ENCODE measurements at regions not wholly inside any gene's neighbourhood (a gene's known extent, or its start where the extent isn't known, plus 50 kb on each side); places are given as distances from the start of the nearest gene placed in this dataset.

DNA sequence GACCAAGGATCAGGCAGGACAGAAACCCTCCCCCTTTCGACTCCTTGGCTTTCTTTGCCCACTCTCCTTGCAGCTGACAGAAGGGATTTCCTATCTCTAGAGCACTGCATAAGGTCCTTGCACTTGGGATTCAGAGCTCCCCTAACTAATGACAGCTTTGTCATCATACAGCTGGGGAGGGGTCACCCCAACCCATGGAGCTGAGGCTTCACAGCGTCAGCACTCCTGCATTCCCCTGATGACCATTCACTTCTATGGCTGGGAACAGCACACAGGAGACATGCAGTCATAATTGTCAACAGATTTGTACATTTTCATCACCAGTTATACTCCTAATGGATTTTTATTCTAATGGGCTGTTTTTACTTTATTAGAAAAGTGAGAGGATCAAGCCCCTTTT is 161.7 kb upstream of the C1orf87 start:
- H3K4me3 Mint-ChIP-seq: no peak overlapping the region
- TF ChIP-seq, protein P1, sequence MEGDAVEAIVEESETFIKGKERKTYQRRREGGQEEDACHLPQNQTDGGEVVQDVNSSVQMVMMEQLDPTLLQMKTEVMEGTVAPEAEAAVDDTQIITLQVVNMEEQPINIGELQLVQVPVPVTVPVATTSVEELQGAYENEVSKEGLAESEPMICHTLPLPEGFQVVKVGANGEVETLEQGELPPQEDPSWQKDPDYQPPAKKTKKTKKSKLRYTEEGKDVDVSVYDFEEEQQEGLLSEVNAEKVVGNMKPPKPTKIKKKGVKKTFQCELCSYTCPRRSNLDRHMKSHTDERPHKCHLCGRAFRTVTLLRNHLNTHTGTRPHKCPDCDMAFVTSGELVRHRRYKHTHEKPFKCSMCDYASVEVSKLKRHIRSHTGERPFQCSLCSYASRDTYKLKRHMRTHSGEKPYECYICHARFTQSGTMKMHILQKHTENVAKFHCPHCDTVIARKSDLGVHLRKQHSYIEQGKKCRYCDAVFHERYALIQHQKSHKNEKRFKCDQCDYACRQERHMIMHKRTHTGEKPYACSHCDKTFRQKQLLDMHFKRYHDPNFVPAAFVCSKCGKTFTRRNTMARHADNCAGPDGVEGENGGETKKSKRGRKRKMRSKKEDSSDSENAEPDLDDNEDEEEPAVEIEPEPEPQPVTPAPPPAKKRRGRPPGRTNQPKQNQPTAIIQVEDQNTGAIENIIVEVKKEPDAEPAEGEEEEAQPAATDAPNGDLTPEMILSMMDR (IDR thresholded peaks at IDR 0.05): no peak
- no peak overlapping the region for H3K4me2 ChIP-seq (replicated peaks; ENCODE audit: extremely low read depth, low read length, poor library complexity, severe bottlenecking)
- intact Hi-C loops (cut with micrococcal nuclease): no loop called here
- no peaks in the 10 kb centered on the region for H3K36me3 ChIP-seq (replicated peaks in 1 of 2; ENCODE audit: control insufficient read depth in 1 of 2, insufficient read depth in 2 of 2, low read length in 2 of 2)
- DNase-seq: no peak
- peaks cover 0 to 2% (median 0%) of the 10 kb centered on the region in 7 donors for H3K9me3 Mint-ChIP-seq
- H3K79me2 ChIP-seq (ENCODE audit: insufficient read depth, low read length): no peaks in the 10 kb centered on the region
- H3K4me1 Mint-ChIP-seq: no peaks in the 10 kb centered on the region
- WGBS (ENCODE audit: insufficient coverage): 86% methylated on average over 2 of the region's 2 CpGs
- H3K27ac Mint-ChIP-seq: no peak overlapping the region
- H3K27me3 Mint-ChIP-seq (ENCODE audit: low read depth in 3 of 3): no peaks in the 10 kb centered on the region
- no peaks in the 10 kb centered on the region for H3K27me3 ChIP-seq (ENCODE audit: control insufficient read depth in 2 of 2, insufficient read depth in 2 of 2, low read length in 2 of 2)
- no peak overlapping the region for H3K9ac ChIP-seq (ENCODE audit: insufficient read depth, low read length, poor library complexity, severe bottlenecking)
- no peaks in the 10 kb centered on the region for H3K36me3 Mint-ChIP-seq
- H2AFZ ChIP-seq (ENCODE audit: insufficient read depth, low read depth, low read length, poor library complexity, severe bottlenecking): no peak overlapping the region
- no peaks in the 10 kb centered on the region for H4K20me1 ChIP-seq (ENCODE audit: insufficient read depth, low read length)
- no peak overlapping the region for H3K4me3 ChIP-seq (replicated peaks in 1 of 3; ENCODE audit: low read depth in 2 of 3, low read length in 3 of 3)
- H3K9me3 ChIP-seq (replicated peaks in 1 of 2; ENCODE audit: control insufficient read depth in 1 of 2, insufficient read depth in 1 of 2, low read length in 2 of 2): no peaks in the 10 kb centered on the region
- H3K27ac ChIP-seq (ENCODE audit: low read depth in 1 of 2, low read length in 2 of 2): no peak overlapping the region
- H3K4me1 ChIP-seq (ENCODE audit: control insufficient read depth in 1 of 2, insufficient read depth in 2 of 2, low read length in 2 of 2): no peaks in the 10 kb centered on the region

DNA sequence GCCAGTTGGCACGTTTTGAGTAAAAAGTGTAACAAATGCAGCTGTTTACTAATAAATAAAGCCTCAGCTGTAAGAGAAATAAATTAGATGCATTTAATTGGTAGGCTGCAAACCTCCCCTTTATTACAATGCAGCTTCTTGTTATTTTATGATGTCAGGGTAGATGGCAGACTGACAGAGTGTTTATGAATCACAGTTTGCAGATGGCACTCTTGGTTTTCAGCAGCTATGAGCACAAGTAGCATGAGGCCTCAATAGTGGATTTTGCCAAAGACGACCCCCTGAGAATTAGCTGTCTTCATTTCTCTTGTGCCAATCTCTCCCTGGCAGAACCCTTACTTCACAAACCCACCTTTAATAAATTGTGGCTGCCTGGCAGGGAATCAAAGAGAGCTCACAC is 161.2 kb upstream of the C1orf87 start:
- H3K9ac ChIP-seq (ENCODE audit: insufficient read depth, low read length, poor library complexity, severe bottlenecking): no peak overlapping the region
- Mint-ChIP-seq H3K36me3 (no peaks in the 10 kb centered on the region), H3K4me3 (no peak overlapping the region), H3K9me3 (peaks cover 0 to 2% (median 0%) of the 10 kb centered on the region in 7 donors), H3K27ac (no peak overlapping the region), H3K27me3 (ENCODE audit: low read depth in 3 of 3) (no peaks in the 10 kb centered on the region), H3K4me1 (no peaks in the 10 kb centered on the region)
- no peaks in the 10 kb centered on the region for H3K4me1 ChIP-seq (ENCODE audit: control insufficient read depth in 1 of 2, insufficient read depth in 2 of 2, low read length in 2 of 2)
- no peaks in the 10 kb centered on the region for H3K36me3 ChIP-seq (replicated peaks in 1 of 2; ENCODE audit: control insufficient read depth in 1 of 2, insufficient read depth in 2 of 2, low read length in 2 of 2)
- TF ChIP-seq, protein P1 (IDR thresholded peaks at IDR 0.05): no peak
- H3K27me3 ChIP-seq (ENCODE audit: control insufficient read depth in 2 of 2, insufficient read depth in 2 of 2, low read length in 2 of 2): no peaks in the 10 kb centered on the region
- no peak overlapping the region for H3K4me2 ChIP-seq (replicated peaks; ENCODE audit: extremely low read depth, low read length, poor library complexity, severe bottlenecking)
- intact Hi-C loops (cut with micrococcal nuclease): no loop called here
- DNase-seq: no peak
- no peak overlapping the region for H2AFZ ChIP-seq (ENCODE audit: insufficient read depth, low read depth, low read length, poor library complexity, severe bottlenecking)
- no peaks in the 10 kb centered on the region for H3K79me2 ChIP-seq (ENCODE audit: insufficient read depth, low read length)
- H3K27ac ChIP-seq (ENCODE audit: low read depth in 1 of 2, low read length in 2 of 2): no peak overlapping the region
- no peaks in the 10 kb centered on the region for H4K20me1 ChIP-seq (ENCODE audit: insufficient read depth, low read length)
- WGBS (ENCODE audit: insufficient coverage): 100% methylated on average over 1 of the region's 2 CpGs
- H3K4me3 ChIP-seq (replicated peaks in 1 of 3; ENCODE audit: low read depth in 2 of 3, low read length in 3 of 3): no peak overlapping the region
- H3K9me3 ChIP-seq (replicated peaks in 1 of 2; ENCODE audit: control insufficient read depth in 1 of 2, insufficient read depth in 1 of 2, low read length in 2 of 2): no peaks in the 10 kb centered on the region
